ENCODE measurements at regions not wholly inside any gene's neighbourhood (a gene's known extent, or its start where the extent isn't known, plus 50 kb on each side); places are given as distances from the start of the nearest gene placed in this dataset.

GRCh38 chr18:60883587-60883986 lies 449.6 kb upstream of the CDH20 start:
- TF ChIP-seq CTCF (conservative IDR thresholded peaks at IDR 0.05 in 1 of 2, IDR thresholded peaks at IDR 0.05 in 1 of 2; ENCODE audit: low read depth in 1 of 2, low read length in 2 of 2) (no peak), EZH2 (IDR thresholded peaks at IDR 0.05; ENCODE audit: low read length, missing control alignments) (no peak)

All from fibroblast of lung (primary cell).